ENCODE measurements at regions not wholly inside any gene's neighbourhood (a gene's known extent, or its start where the extent isn't known, plus 50 kb on each side); places are given as distances from the start of the nearest gene placed in this dataset.

DNA sequence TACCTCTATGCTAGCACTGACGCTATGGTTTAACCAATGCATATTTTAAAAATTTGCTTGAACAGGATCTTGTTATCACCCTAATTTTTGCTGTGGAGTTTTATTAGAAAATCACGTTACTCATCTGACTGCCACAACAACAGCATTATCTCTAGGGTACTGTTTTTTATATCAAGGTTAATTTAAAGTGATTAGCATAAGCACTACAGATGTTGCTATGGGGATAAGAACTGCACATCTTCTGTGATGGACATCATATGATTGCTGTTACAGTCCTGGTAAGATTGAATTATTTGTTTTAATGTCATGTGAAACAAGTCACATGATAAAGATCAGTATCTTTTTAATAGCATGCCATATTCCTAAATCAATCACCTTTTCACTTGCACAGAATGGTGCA lies 492.2 kb upstream of the ROBO2 start:
- intact Hi-C loops (cut with DNase I) = no loop called here
- no peaks in the 10 kb centered on the region for H3K36me3 ChIP-seq
- H3K9me3 ChIP-seq = peaks cover 0 to 7% (median 0%) of the 10 kb centered on the region in 12 donors
- ATAC-seq (no peak), DNase-seq (no peak)
- no peak for TF ChIP-seq POLR2A (IDR thresholded peaks at IDR 0.05)
- TF ChIP-seq CTCF (IDR thresholded peaks at IDR 0.05) = no peak
- H3K27me3 ChIP-seq = no peaks in the 10 kb centered on the region
- WGBS, 4 donors = 76 to 79% (median 77%) methylated on average over 2 of the region's 2 CpGs
- no peak overlapping the region for H3K27ac ChIP-seq
- H3K4me3 ChIP-seq = no peak overlapping the region
- no peaks in the 10 kb centered on the region for H3K4me1 ChIP-seq

GRCh38 chr3:76550522-76551201 lies 489.2 kb upstream of the ROBO2 start:
- intact Hi-C loops (cut with DNase I) = no loop called here
- DNase-seq = no peak
- Histone ChIP-seq H3K36me3 (no peaks in the 10 kb centered on the region), H3K4me1 (peaks cover 0 to 7% (median 0%) of the 10 kb centered on the region in 12 donors), H3K9me3 (peaks cover 0 to 7% (median 0%) of the 10 kb centered on the region in 12 donors), H3K4me3 (no peak overlapping the region), H3K27me3 (no peaks in the 10 kb centered on the region), H3K27ac (no peak overlapping the region)
- WGBS, 4 donors = 86 to 91% (median 88%) methylated on average over 5 to 7 of the region's 7 CpGs
- TF ChIP-seq CTCF (IDR thresholded peaks at IDR 0.05) (no peak), POLR2A (IDR thresholded peaks at IDR 0.05) (no peak)
- ATAC-seq = peak in 1 of 4 donors; percentile 29

GRCh38 chr3:76551739-76552138 lies 488.2 kb upstream of the ROBO2 start:
- ATAC-seq (peak in 1 of 4 donors; percentile 38), DNase-seq (no peak)
- no peak overlapping the region for H3K4me3 ChIP-seq
- WGBS, 4 donors = 83 to 89% (median 87%) methylated on average over 5 of the region's 5 CpGs
- H3K36me3 ChIP-seq = no peaks in the 10 kb centered on the region
- H3K4me1 ChIP-seq = peaks cover 0 to 7% (median 0%) of the 10 kb centered on the region in 12 donors
- peaks cover 0 to 7% (median 0%) of the 10 kb centered on the region in 12 donors for H3K9me3 ChIP-seq
- H3K27ac ChIP-seq = no peak overlapping the region
- intact Hi-C loops (cut with DNase I) = no loop called here
- H3K27me3 ChIP-seq = no peaks in the 10 kb centered on the region
- no peak for TF ChIP-seq CTCF (IDR thresholded peaks at IDR 0.05)
- TF ChIP-seq POLR2A (IDR thresholded peaks at IDR 0.05) = no peak

DNA sequence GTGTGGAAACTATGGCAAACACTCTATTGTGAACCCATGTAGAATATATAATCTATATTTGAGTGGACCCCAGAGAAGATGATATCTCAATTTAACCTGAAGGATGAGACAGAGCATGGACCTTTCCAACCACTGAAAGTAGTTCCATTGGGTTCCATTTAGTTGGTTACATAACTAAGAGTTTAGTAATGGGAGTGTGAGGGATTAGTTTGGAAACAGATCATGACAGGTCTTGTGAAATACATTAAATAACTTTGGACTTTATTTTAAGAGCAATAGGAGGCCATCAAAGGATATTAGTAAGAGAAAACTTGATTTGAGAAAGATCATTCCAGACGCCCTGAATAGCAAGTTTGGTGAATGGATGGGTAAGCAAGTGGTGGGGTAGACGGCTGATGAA lies 487.2 kb upstream of the ROBO2 start:
- intact Hi-C loops (cut with DNase I) = no loop called here
- H3K4me1 ChIP-seq = peaks cover 0 to 7% (median 0%) of the 10 kb centered on the region in 12 donors
- DNase-seq = no peak
- H3K36me3 ChIP-seq = no peaks in the 10 kb centered on the region
- no peak for TF ChIP-seq POLR2A (IDR thresholded peaks at IDR 0.05)
- no peak for TF ChIP-seq CTCF (IDR thresholded peaks at IDR 0.05)
- peaks cover 0 to 7% (median 0%) of the 10 kb centered on the region in 12 donors for H3K9me3 ChIP-seq
- H3K27ac ChIP-seq = no peak overlapping the region
- no peak for ATAC-seq
- H3K4me3 ChIP-seq = no peak overlapping the region
- H3K27me3 ChIP-seq = no peaks in the 10 kb centered on the region
- 57 to 86% (median 83%) methylated on average over 2 of the region's 2 CpGs for WGBS, 4 donors
